Fibroblast of pulmonary artery (primary cell): ENCODE measurements at regions not wholly inside any gene's neighbourhood (a gene's known extent, or its start where the extent isn't known, plus 50 kb on each side); places are given as distances from the start of the nearest gene placed in this dataset.

ENCODE experiments used
- DNase-seq: peaks from one replicate; pipeline ENCODE4 v3.0.0-alpha.2; 2010; ENCODE audit warnings: low read depth
- H3K4me3 ChIP-seq: replicated peaks from 2 replicates; pipeline ENCODE4 v1.5.1; 2011; ENCODE audit warnings: low read depth, mild to moderate bottlenecking, control low read depth, low read length, moderate library complexity
- CTCF ChIP-seq: IDR thresholded peaks from 2 replicates; pipeline ENCODE4 v1.5.1; 2011; ENCODE audit warnings: mild to moderate bottlenecking, control low read depth, low read length, inconsistent platforms; ENCODE audit errors: missing control alignments

- H3K4me3 ChIP-seq: no peak overlapping the region
- TF ChIP-seq CTCF: no peak
- no peak for DNase-seq
Measured at GRCh38 chr14:98512501-98513251, 759.3 kb downstream of the BCL11B start.

GRCh38 chr14:98513558-98513957 is 758.4 kb downstream of the BCL11B start:
- no peak for TF ChIP-seq CTCF
- no peak for DNase-seq
- no peak overlapping the region for H3K4me3 ChIP-seq

GRCh38 chr14:98514016-98514415 is 758.0 kb downstream of the BCL11B start:
- DNase-seq: no peak
- no peak for TF ChIP-seq CTCF

GRCh38 chr14:98536256-98536655 is 735.7 kb downstream of the BCL11B start:
- no peak for TF ChIP-seq CTCF
- no peak for DNase-seq

More at GRCh38 chr14:98514016-98514415, 758.0 kb downstream of the BCL11B start:
- no peak overlapping the region for H3K4me3 ChIP-seq

GRCh38 chr14:98542316-98542715 is 729.7 kb downstream of the BCL11B start:
- H3K4me3 ChIP-seq: no peak overlapping the region
- no peak for DNase-seq
- no peak for TF ChIP-seq CTCF

More at GRCh38 chr14:98536256-98536655, 735.7 kb downstream of the BCL11B start:
- H3K4me3 ChIP-seq: no peak overlapping the region

- no peak for DNase-seq
- no peak overlapping the region for H3K4me3 ChIP-seq
- TF ChIP-seq CTCF: no peak
Measured at GRCh38 chr14:98543074-98543473, 728.9 kb downstream of the BCL11B start.

GRCh38 chr14:98544174-98544573 is 727.8 kb downstream of the BCL11B start:
- no peak for DNase-seq
- no peak overlapping the region for H3K4me3 ChIP-seq
- TF ChIP-seq CTCF: no peak
